Transverse colon (tissue), 4 donors: ENCODE measurements at regions not wholly inside any gene's neighbourhood (a gene's known extent, or its start where the extent isn't known, plus 50 kb on each side); places are given as distances from the start of the nearest gene placed in this dataset.

ENCODE experiments used
- DNase-seq: peaks from one replicate; pipeline ENCODE4 v3.0.0-alpha.2; 2019
- H3K27ac ChIP-seq, 4 donors: fragments of 200-600 bp; sonication (generic); 2 replicates each; pipeline ENCODE4 v1.5.1; 2016 to 2018; ENCODE audit warnings: inconsistent platforms in 4 of 4
- H3K27me3 ChIP-seq: fragments of 200-600 bp; sonication (generic); 2 replicates; pipeline ENCODE4 v1.5.1; 2017; ENCODE audit warnings: inconsistent platforms
- H3K36me3 ChIP-seq, 4 donors: fragments of 200-600 bp; sonication (generic); 2 replicates each; pipeline ENCODE4 v1.5.1; 2017 to 2019; ENCODE audit warnings: inconsistent platforms in 4 of 4
- H3K4me1 ChIP-seq, 4 donors: fragments of 200-600 bp; sonication (generic); 2 replicates each; pipeline ENCODE4 v1.5.1; 2017 to 2020; ENCODE audit warnings: inconsistent platforms in 4 of 4
- H3K4me3 ChIP-seq, 4 donors: fragments of 200-600 bp; sonication (generic); 1 replicate in 1 of 4; 2 replicates in 3 of 4; pipeline versions ENCODE4 v1.5.1 to v1.6.1; 2017 to 2019; ENCODE audit warnings: inconsistent platforms in 4 of 4
- H3K9me3 ChIP-seq, 2 donors: fragments of 200-600 bp; sonication (generic); 2 replicates each; pipeline ENCODE4 v1.5.1; 2017 to 2019; ENCODE audit warnings: inconsistent platforms in 2 of 2
- CTCF ChIP-seq, 5 experiments: fragments of 200-600 bp in 3 of 5; fragments of 450-650 bp in 2 of 5; sonication (generic) in 3 of 5; IDR thresholded peaks; 1 replicate in 2 of 5; 2 replicates in 3 of 5; pipeline ENCODE4 v1.5.1; 2016 to 2017; ENCODE audit warnings: antibody characterized with exemption in 5 of 5, inconsistent platforms in 3 of 5, mild to moderate bottlenecking in 2 of 5, moderate library complexity in 1 of 5
- EP300 ChIP-seq: sonication (generic); formaldehyde crosslinking; IDR thresholded peaks from one replicate; pipeline ENCODE4 v1.6.1; 2017; ENCODE audit warnings: antibody characterized with exemption, low read depth
- POLR2A ChIP-seq: fragments of 450-650 bp; IDR thresholded peaks from one replicate; pipeline ENCODE4 v1.6.1; 2016; ENCODE audit warnings: antibody characterized with exemption, mild to moderate bottlenecking, moderate library complexity
- POLR2AphosphoS5 ChIP-seq, 3 donors: sonication (generic); formaldehyde crosslinking; IDR thresholded peaks; one replicate each; pipeline ENCODE4 v1.6.1; 2016; ENCODE audit warnings: antibody characterized with exemption in 3 of 3
- WGBS, 2 donors: methylation state at CpG; one replicate each; pipeline ENCODE4 v1.1.5; 2018; ENCODE audit warnings: low coverage in 1 of 2; 5-methylcytosine and 5-hydroxymethylcytosine counted together
- in situ Hi-C, 4 donors: fragments of 200-750 bp; cut with MboI; loops; one replicate each; pipeline versions ENCODE4 v1.15.0 to v1.15.1; 2017; ENCODE audit warnings: low sequenced_read_pairs in 3 of 4, low pct_ligation_motif_present in 1 of 4, low pct_unique_long_range_greater_than_20kb in 1 of 4
- intact Hi-C: fragments of 100-400 bp; cut with DNase I; formaldehyde crosslinking; loops from one replicate; pipeline ENCODE4 v1.15.1; 2023; ENCODE audit warnings: low total_unique reads

DNA sequence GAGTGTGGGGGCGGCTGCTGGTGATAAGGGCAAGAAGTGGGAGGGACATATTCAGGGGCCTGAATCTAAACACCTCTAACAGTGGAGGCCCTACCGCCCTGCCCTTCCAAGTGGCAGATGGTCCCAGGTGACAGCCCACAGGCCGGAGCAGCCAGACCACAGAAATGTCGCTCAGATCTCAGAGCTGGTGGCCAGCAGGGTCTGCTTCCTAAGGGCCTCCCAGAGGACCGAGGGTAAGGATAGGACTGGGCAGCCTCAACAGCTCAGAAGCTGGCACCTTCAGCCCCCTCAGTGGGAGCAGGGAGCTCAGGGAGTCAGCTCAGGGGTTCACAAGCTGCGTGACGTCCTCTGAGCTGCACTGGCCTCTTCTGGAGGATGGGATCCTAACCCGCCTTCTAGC is 201.8 kb upstream of the ZC3H12A start:
- Histone ChIP-seq H3K27me3 (no peaks in the 10 kb centered on the region), H3K4me1 (no peaks in the 10 kb centered on the region), H3K27ac (no peak overlapping the region), H3K4me3 (no peak overlapping the region), H3K36me3 (no peaks in the 10 kb centered on the region), H3K9me3 (no peaks in the 10 kb centered on the region)
- no peak for TF ChIP-seq POLR2A
- no peak for TF ChIP-seq POLR2AphosphoS5 (IDR thresholded peaks at IDR 0.05)
- no peak for TF ChIP-seq CTCF (IDR thresholded peaks at IDR 0.05)
- no peak for TF ChIP-seq EP300
- 70% methylated on average over 8 of the region's 8 CpGs; no CpG with 5 or more reads in 1 of the 2 donors for WGBS, 2 donors
- no peak for DNase-seq
- intact Hi-C loops (no loop called here), in situ Hi-C loops (no loop called here)

DNA sequence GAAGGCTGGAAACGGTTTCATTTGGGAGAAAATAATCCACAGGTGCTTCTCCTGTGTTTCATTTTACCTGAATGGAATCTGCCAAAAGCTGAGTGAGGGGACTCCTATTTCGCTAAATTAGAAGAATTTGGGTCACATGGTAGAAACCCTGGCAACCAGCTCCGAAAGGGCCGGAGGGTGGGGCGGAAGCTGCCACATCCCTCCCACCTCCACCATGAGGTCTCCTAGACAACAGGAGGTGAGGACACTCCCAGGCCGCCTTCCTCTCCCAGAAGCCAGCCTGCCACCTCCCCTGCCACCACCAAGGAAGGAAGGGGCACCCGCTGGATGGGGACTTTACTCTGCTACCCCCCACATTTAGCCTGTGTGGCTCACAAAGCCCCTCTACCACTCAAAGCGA is 199.9 kb upstream of the ZC3H12A start:
- no peak for TF ChIP-seq EP300
- no peak for TF ChIP-seq CTCF (IDR thresholded peaks at IDR 0.05)
- TF ChIP-seq POLR2A = no peak
- no peak for TF ChIP-seq POLR2AphosphoS5 (IDR thresholded peaks at IDR 0.05)
- in situ Hi-C loops (no loop called here), intact Hi-C loops (no loop called here)
- Histone ChIP-seq H3K4me3 (no peak overlapping the region), H3K27ac (no peak overlapping the region), H3K27me3 (no peaks in the 10 kb centered on the region), H3K36me3 (no peaks in the 10 kb centered on the region), H3K9me3 (no peaks in the 10 kb centered on the region), H3K4me1 (no peaks in the 10 kb centered on the region)
- 65% methylated on average over 6 of the region's 8 CpGs; no CpG with 5 or more reads in 1 of the 2 donors for WGBS, 2 donors
- no peak for DNase-seq

DNA sequence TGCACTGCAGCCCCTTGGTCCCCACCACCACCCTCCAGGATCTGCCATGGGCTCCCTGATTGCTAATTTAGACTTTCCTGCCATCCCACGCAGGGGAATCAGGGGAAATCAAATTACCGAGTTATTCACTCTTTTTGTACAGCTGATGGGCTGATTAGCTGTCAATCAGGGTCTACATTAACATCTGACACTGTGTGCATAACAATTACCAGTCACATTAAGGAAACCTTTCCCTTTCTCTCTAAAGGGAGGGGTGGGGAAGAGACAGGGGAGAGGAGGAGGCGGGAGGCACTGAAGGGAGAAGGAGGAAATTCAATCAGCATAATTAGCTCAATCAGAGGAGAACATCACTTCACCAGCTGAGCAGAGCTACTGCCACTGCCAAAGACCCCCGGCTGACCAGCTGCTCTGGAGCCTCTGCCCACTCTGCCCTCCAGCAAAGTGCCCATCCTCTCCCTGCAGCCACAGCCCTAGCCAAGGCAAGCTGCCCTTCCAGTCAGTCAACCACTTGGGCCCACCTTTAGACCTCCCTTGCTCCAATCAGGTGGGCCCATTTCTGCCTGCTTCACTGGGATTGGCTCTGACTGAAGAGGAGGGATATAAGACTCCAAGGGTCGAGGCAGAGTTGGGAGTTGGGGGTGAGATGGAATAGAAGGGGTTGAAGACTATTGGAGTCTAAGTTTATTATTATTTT is 199.3 kb upstream of the ZC3H12A start:
- no peak overlapping the region for H3K27ac ChIP-seq
- no peaks in the 10 kb centered on the region for H3K36me3 ChIP-seq
- TF ChIP-seq POLR2AphosphoS5 (IDR thresholded peaks at IDR 0.05) (no peak), CTCF (IDR thresholded peaks at IDR 0.05) (no peak), POLR2A (no peak), EP300 (no peak)
- no peaks in the 10 kb centered on the region for H3K9me3 ChIP-seq
- DNase-seq = no peak
- 24 to 51% methylated on average over 2 to 5 of the region's 5 CpGs for WGBS, 2 donors
- no peak overlapping the region for H3K4me3 ChIP-seq
- peaks cover 3% of the 10 kb centered on the region for H3K27me3 ChIP-seq
- in situ Hi-C loops = no loop called here
- no peaks in the 10 kb centered on the region for H3K4me1 ChIP-seq
- intact Hi-C loops = no loop called here

- Histone ChIP-seq H3K27ac (no peak overlapping the region), H3K9me3 (peaks cover 0 to 2% of the 10 kb centered on the region in 2 donors), H3K4me1 (no peaks in the 10 kb centered on the region), H3K36me3 (no peaks in the 10 kb centered on the region), H3K27me3 (peaks cover 9% of the 10 kb centered on the region), H3K4me3 (no peak overlapping the region)
- DNase-seq = no peak
- in situ Hi-C loops = no loop called here
- no peak for TF ChIP-seq EP300
- TF ChIP-seq CTCF (IDR thresholded peaks at IDR 0.05) = no peak
- TF ChIP-seq POLR2A = no peak
- no peak for TF ChIP-seq POLR2AphosphoS5 (IDR thresholded peaks at IDR 0.05)
- 74% methylated on average over 2 of the region's 2 CpGs; no CpG with 5 or more reads in 1 of the 2 donors for WGBS, 2 donors
- intact Hi-C loops = no loop called here
Observed at GRCh38 chr1:37277366-37277765, 197.0 kb upstream of the ZC3H12A start.
